Mucosa of descending colon (tissue), 3 donors: ENCODE measurements at regions not wholly inside any gene's neighbourhood (a gene's known extent, or its start where the extent isn't known, plus 50 kb on each side); places are given as distances from the start of the nearest gene placed in this dataset.

ENCODE experiments used
- ATAC-seq: fragments of 200-7000 bp; cut with Tn5 transposase; one replicate; pipeline ENCODE4 v1.9.1; 2020; ENCODE audit warnings: mild to moderate bottlenecking, moderate library complexity
- DNase-seq, 3 donors: peaks; one replicate each; pipeline ENCODE4 v3.0.0-alpha.2; 2020
- H3K36me3 ChIP-seq: fragments of 200-600 bp; one replicate; pipeline ENCODE4 v1.8.0; 2021; ENCODE audit warnings: low read depth, mild to moderate bottlenecking
- H3K4me1 ChIP-seq: fragments of 200-600 bp; one replicate; pipeline ENCODE4 v1.8.0; 2021; ENCODE audit warnings: low read depth, mild to moderate bottlenecking
- H3K4me3 ChIP-seq: fragments of 200-600 bp; one replicate; pipeline ENCODE4 v1.8.0; 2021; ENCODE audit warnings: mild to moderate bottlenecking
- H3K9me3 ChIP-seq: fragments of 200-600 bp; one replicate; pipeline ENCODE4 v1.8.0; 2021; ENCODE audit warnings: mild to moderate bottlenecking
- intact Hi-C, 2 donors: fragments of 100-400 bp; cut with DNase I in 1 of 2; cut with micrococcal nuclease in 1 of 2; formaldehyde crosslinking; loops; one replicate each; pipeline versions ENCODE4 v1.11.0 to v1.11.1; 2022; cut with DNase I, micrococcal nuclease
- TF ChIP-seq, protein P1 (sequence below): fragments of 200-600 bp; IDR thresholded peaks from one replicate; pipeline ENCODE4 v1.8.0; 2022; ENCODE audit warnings: antibody characterized with exemption, mild to moderate bottlenecking
- donor health status: DM: no; HTN: no; CAD: no; lungs with moderate emphysema.
- donor health status: DM: no; HTN: no; CAD: no.
- donor health status: DM: no; HTN: yes; CAD: no.

DNA sequence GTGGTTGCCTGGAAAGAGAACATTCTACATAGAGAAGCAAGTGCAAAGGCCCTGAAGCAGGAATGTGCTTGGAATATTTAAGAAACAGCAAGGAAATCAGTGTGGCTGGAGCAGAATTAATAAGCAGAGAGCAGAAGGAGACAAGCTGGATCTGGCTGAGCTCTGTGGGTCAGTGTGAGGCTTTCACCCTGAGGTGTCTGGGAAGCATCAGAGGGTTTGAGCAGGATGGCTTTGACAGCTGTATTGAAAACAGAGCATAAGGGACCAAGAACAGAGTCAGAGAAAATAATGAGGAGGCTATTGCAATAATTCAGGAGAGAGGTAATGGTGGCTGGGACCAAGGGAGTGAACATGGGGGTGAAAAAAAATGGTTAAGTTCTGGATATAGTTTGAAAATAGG is 199.6 kb downstream of the NXPE2 start:
- H3K4me3 ChIP-seq: no peak overlapping the region
- TF ChIP-seq, protein P1, sequence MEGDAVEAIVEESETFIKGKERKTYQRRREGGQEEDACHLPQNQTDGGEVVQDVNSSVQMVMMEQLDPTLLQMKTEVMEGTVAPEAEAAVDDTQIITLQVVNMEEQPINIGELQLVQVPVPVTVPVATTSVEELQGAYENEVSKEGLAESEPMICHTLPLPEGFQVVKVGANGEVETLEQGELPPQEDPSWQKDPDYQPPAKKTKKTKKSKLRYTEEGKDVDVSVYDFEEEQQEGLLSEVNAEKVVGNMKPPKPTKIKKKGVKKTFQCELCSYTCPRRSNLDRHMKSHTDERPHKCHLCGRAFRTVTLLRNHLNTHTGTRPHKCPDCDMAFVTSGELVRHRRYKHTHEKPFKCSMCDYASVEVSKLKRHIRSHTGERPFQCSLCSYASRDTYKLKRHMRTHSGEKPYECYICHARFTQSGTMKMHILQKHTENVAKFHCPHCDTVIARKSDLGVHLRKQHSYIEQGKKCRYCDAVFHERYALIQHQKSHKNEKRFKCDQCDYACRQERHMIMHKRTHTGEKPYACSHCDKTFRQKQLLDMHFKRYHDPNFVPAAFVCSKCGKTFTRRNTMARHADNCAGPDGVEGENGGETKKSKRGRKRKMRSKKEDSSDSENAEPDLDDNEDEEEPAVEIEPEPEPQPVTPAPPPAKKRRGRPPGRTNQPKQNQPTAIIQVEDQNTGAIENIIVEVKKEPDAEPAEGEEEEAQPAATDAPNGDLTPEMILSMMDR: no peak
- H3K4me1 ChIP-seq: no peaks in the 10 kb centered on the region
- no peaks in the 10 kb centered on the region for H3K36me3 ChIP-seq
- ATAC-seq (no peak), DNase-seq (no peak)
- no peaks in the 10 kb centered on the region for H3K9me3 ChIP-seq
- intact Hi-C loops: no loop called here

DNA sequence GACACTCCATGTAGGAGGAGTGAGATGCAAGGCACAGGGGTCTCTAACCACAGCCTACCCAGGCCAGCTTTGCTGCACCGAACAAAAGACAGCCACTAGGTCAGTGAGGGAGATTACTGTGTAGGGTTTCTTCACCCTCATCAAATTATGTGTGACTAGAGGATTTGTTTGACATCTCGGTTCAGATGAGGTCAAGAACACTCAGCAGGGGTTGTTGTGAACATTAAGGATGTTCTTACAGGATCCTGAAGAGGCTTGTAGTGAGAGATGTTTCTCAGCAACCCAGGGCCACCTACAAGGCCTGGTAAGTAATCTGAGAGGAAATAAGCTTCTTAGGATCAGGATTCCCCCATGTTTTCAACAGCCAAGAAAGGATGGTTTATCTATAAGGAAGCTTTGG is 202.1 kb downstream of the NXPE2 start:
- TF ChIP-seq, protein P1: no peak
- intact Hi-C loops: no loop called here
- H3K36me3 ChIP-seq: no peaks in the 10 kb centered on the region
- ATAC-seq (no peak), DNase-seq (no peak)
- H3K4me3 ChIP-seq: no peak overlapping the region
- no peaks in the 10 kb centered on the region for H3K4me1 ChIP-seq
- H3K9me3 ChIP-seq: no peaks in the 10 kb centered on the region

DNA sequence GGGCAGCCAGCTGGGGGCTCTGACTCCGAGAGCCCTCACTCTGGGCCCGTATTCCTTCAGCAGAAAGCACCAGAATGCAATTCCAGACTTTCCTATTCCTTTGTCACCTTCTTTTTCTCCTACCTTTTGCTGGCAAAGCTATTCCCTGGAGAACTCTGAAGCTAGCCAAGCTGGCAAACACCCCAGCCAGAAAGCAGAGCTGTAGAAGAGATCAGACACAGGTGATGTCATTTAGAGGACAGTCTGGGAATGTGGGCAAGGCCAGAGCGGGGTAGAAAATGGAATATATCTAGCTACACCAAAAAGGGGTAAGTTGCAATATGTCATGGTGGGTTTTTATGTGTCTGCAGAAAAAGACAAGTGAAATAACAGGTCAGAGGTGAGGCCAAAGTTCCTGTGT is 205.1 kb downstream of the NXPE2 start:
- no peaks in the 10 kb centered on the region for H3K9me3 ChIP-seq
- DNase-seq (no peak), ATAC-seq (no peak)
- intact Hi-C loops: no loop called here
- H3K36me3 ChIP-seq: no peaks in the 10 kb centered on the region
- no peaks in the 10 kb centered on the region for H3K4me1 ChIP-seq
- H3K4me3 ChIP-seq: no peak overlapping the region
- TF ChIP-seq, protein P1: no peak

DNA sequence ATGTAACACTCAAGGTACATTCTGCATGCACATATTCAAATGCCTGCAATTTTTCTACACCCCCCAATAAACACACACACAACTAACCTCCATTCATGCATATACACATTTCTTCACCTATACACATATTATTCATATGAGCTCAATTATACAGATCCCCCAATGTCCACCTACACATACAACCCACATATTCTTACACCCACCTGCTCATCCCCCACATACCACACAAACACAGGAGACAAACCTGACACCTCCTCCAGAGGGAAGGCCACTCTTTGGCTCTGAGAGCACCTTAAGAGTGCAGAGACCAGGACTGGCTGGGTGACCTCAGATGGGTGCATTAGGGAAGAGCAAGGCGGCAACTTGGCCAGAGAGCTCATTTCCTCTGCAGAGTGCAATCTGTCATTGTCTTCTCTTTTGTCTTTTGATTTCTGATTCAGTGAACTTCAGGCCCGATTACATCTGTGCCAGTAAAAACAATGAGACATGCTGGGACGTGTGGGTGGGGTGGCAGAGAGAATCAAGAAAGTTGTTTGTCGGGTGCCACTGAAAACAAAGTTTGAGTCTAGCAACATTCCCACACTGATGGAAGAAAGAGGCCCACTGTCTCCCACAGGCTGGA is 208.4 kb downstream of the NXPE2 start:
- Histone ChIP-seq H3K4me1 (no peaks in the 10 kb centered on the region), H3K4me3 (no peak overlapping the region), H3K9me3 (no peaks in the 10 kb centered on the region), H3K36me3 (no peaks in the 10 kb centered on the region)
- intact Hi-C loops: no loop called here
- DNase-seq (no peak), ATAC-seq (no peak)
- TF ChIP-seq, protein P1: no peak

DNA sequence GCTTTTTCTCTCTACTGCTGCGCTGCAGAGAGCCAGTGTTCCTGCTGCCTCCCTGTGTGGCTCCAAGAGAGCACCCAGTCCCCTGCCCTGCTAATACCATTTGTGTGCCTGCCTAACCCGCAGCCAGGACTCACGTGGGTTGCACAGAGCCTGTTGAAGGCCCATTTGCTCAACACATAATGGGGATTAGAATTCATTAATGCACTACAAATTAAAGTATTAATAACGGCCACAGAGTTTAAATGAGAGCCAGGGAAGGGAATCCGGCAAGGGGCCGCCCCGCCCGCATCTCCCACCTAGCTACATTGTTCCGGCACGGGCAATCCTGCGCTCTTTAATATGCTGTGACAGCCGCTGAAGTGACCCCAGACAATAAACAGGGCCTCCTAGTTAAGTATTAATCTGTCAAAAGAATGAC is 211.3 kb downstream of the NXPE2 start:
- DNase-seq (no peak), ATAC-seq (no peak)
- H3K4me1 ChIP-seq: no peaks in the 10 kb centered on the region
- TF ChIP-seq, protein P1: no peak
- no peaks in the 10 kb centered on the region for H3K9me3 ChIP-seq
- no peak overlapping the region for H3K4me3 ChIP-seq
- no peaks in the 10 kb centered on the region for H3K36me3 ChIP-seq
- intact Hi-C loops: no loop called here

- no peak for ATAC-seq
Observed at GRCh38 chr11:114890038-114890437, 211.7 kb downstream of the NXPE2 start.

More at GRCh38 chr11:114890038-114890437, 211.7 kb downstream of the NXPE2 start:
- DNase-seq: no peak
- TF ChIP-seq, protein P1: no peak
- intact Hi-C loops: no loop called here
- no peak overlapping the region for H3K4me3 ChIP-seq
- no peaks in the 10 kb centered on the region for H3K4me1 ChIP-seq
- no peaks in the 10 kb centered on the region for H3K36me3 ChIP-seq
- H3K9me3 ChIP-seq: no peaks in the 10 kb centered on the region
